ENCODE measurements at regions not wholly inside any gene's neighbourhood (a gene's known extent, or its start where the extent isn't known, plus 50 kb on each side); places are given as distances from the start of the nearest gene placed in this dataset.

DNA sequence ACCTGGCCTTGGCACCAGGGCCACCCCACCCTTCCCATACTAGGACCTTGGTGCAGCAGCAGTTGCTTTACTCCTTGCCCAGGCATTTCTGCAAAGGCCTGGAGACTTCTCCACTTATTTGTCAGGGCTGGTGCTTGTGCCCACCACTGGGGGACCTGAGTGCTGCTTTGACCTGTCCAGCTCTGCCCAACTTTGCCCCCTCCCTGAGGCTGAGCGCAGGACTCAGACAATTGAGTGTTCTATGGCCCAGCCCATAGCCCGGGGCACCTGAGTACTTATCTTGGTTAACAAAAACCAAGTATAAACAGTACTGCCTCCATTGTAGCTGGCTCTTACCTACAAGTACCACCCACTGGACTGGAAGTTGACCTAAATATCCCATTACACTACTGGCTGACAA lies 406.1 kb upstream of the CHD1 start:
- no peak for DNase-seq (ENCODE audit: low read depth)
- in situ Hi-C loops (cut with HindIII; ENCODE audit: low sequenced_read_pairs), result no loop called here
- TF ChIP-seq, protein P1, sequence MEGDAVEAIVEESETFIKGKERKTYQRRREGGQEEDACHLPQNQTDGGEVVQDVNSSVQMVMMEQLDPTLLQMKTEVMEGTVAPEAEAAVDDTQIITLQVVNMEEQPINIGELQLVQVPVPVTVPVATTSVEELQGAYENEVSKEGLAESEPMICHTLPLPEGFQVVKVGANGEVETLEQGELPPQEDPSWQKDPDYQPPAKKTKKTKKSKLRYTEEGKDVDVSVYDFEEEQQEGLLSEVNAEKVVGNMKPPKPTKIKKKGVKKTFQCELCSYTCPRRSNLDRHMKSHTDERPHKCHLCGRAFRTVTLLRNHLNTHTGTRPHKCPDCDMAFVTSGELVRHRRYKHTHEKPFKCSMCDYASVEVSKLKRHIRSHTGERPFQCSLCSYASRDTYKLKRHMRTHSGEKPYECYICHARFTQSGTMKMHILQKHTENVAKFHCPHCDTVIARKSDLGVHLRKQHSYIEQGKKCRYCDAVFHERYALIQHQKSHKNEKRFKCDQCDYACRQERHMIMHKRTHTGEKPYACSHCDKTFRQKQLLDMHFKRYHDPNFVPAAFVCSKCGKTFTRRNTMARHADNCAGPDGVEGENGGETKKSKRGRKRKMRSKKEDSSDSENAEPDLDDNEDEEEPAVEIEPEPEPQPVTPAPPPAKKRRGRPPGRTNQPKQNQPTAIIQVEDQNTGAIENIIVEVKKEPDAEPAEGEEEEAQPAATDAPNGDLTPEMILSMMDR (IDR thresholded peaks at IDR 0.05; ENCODE audit: low read depth, low read length, missing control alignments), result no peak
- H3K4me3 ChIP-seq (ENCODE audit: low read depth, low read length), result no peak overlapping the region

GRCh38 chr5:99331061-99331460 lies 402.3 kb upstream of the CHD1 start:
- no peak for DNase-seq (ENCODE audit: low read depth)
- in situ Hi-C loops (cut with HindIII; ENCODE audit: low sequenced_read_pairs), result no loop called here
- H3K4me3 ChIP-seq (ENCODE audit: low read depth, low read length), result no peak overlapping the region
- TF ChIP-seq, protein P1 (IDR thresholded peaks at IDR 0.05; ENCODE audit: low read depth, low read length, missing control alignments), result no peak

DNA sequence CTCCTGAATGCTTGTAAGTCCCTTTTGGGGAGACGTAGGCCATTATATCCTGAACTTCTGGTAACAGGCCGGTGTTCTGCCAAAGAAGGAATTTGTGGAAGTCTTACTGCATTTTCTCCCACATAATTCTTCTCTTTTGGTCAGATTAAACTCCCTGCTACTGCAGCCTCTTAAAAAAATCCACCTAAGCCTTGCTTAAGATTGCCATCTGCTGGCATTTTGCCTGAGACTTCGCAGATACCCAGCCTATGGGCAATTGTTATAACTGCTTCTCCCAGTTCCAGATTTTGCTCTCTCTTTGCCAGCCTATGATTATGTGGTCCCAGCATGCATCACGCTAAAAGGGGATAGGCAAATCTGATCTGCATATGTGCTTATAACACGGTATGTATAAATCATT lies 391.6 kb upstream of the CHD1 start:
- in situ Hi-C loops (cut with HindIII; ENCODE audit: low sequenced_read_pairs), result no loop called here
- no peak for DNase-seq (ENCODE audit: low read depth)
- TF ChIP-seq, protein P1 (IDR thresholded peaks at IDR 0.05; ENCODE audit: low read depth, low read length, missing control alignments), result no peak
- H3K4me3 ChIP-seq (ENCODE audit: low read depth, low read length), result no peak overlapping the region

GRCh38 chr5:99317136-99317535 lies 388.3 kb upstream of the CHD1 start:
- DNase-seq (ENCODE audit: low read depth), result no peak
- in situ Hi-C loops (cut with HindIII; ENCODE audit: low sequenced_read_pairs), result no loop called here
- TF ChIP-seq, protein P1 (IDR thresholded peaks at IDR 0.05; ENCODE audit: low read depth, low read length, missing control alignments), result no peak
- H3K4me3 ChIP-seq (ENCODE audit: low read depth, low read length), result no peak overlapping the region

DNA sequence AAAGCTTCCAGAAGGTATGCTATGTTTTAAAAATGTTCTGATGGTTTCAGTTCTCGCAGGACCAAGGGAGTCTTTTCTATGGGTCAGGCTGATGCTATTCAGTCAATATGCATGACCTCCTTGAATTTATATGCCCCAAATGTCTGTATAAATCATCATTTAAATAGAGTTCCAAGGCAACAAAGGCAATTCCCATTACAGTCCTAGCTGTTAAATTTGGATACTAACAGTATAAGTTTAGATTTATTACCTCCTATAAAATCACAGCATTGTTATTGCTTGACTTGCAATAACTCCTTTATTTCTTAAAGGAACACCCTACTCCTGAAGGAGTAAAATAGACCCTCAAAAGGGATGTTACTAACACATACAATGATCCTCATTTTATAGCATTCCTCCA lies 387.7 kb upstream of the CHD1 start:
- H3K4me3 ChIP-seq (ENCODE audit: low read depth, low read length), result no peak overlapping the region
- TF ChIP-seq, protein P1 (IDR thresholded peaks at IDR 0.05; ENCODE audit: low read depth, low read length, missing control alignments), result no peak
- DNase-seq (ENCODE audit: low read depth), result no peak
- in situ Hi-C loops (cut with HindIII; ENCODE audit: low sequenced_read_pairs), result no loop called here

GRCh38 chr5:99315413-99316183 lies 386.8 kb upstream of the CHD1 start:
- in situ Hi-C loops (cut with HindIII; ENCODE audit: low sequenced_read_pairs), result no loop called here
- TF ChIP-seq, protein P1 (IDR thresholded peaks at IDR 0.05; ENCODE audit: low read depth, low read length, missing control alignments), result no peak
- DNase-seq (ENCODE audit: low read depth), result no peak
- H3K4me3 ChIP-seq (ENCODE audit: low read depth, low read length), result no peak overlapping the region
